Testis (tissue), 2 donors: ENCODE measurements at regions not wholly inside any gene's neighbourhood (a gene's known extent, or its start where the extent isn't known, plus 50 kb on each side); places are given as distances from the start of the nearest gene placed in this dataset.

Experiments
- CTCF ChIP-seq, 3 experiments: fragments of 450-650 bp in 2 of 3; fragments of 200-600 bp in 1 of 3; sonication (generic) in 1 of 3; IDR thresholded peaks; one replicate each; pipeline ENCODE4 v1.5.1; 2016 to 2019; ENCODE audit warnings: antibody characterized with exemption in 3 of 3, mild to moderate bottlenecking in 2 of 3, moderate library complexity in 1 of 3
- POLR2A ChIP-seq: fragments of 450-650 bp; IDR thresholded peaks from one replicate; pipeline ENCODE4 v1.6.1; 2017; ENCODE audit warnings: antibody characterized with exemption, mild to moderate bottlenecking, moderate library complexity

- TF ChIP-seq CTCF (IDR thresholded peaks at IDR 0.05) (no peak), POLR2A (no peak)
Observed at GRCh38 chr4:133621628-133622027, 472.5 kb downstream of the PCDH10 start.
